ENCODE measurements at regions not wholly inside any gene's neighbourhood (a gene's known extent, or its start where the extent isn't known, plus 50 kb on each side); places are given as distances from the start of the nearest gene placed in this dataset.

DNA sequence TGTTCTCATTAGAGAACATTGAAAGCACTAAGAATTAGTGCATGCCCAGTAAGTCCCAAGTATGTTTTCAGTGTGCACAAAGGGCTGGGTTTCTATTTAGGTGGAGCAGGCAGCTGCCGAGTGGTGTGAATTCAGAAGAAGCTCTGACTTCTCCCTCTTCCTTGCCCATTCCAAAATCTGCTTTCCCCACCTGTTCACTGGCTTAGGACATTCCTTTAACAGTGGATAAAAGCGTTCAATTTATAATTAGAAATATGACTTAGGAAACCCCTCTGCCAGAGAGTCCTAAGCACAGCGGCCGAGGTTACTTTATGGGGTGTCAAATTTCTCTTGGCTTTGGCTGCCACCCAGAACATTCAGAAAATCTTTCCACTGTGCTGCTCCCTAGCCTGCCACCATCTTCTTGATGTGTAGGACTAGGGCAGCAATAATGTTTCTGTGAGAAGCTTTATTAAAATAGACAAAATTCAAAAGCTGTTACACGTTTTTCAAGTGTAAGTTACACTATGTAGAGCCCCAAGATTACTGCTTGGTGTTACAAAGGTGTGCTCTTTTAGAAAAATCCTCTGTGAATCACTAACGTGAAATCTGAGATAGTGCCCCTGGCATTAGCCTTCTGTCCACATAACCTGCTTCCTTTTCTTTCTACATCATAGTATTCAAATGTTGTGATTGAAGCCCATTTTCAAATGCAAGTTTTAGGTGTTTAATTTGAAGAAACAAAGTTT lies 191.6 kb upstream of the ANKRD50 start:
- Mint-ChIP-seq H3K9me3 (no peaks in the 10 kb centered on the region), H3K36me3 (ENCODE audit: low read depth) (no peaks in the 10 kb centered on the region), H3K27ac (ENCODE audit: unreplicated experiment) (no peak overlapping the region), H3K4me1 (peaks cover 27% of the 10 kb centered on the region), H3K27me3 (ENCODE audit: low read depth) (no peaks in the 10 kb centered on the region), H3K4me3 (no peak overlapping the region)
- DNase-seq (ENCODE audit: low read depth, low spot score): no peak
- TF ChIP-seq, protein P1, sequence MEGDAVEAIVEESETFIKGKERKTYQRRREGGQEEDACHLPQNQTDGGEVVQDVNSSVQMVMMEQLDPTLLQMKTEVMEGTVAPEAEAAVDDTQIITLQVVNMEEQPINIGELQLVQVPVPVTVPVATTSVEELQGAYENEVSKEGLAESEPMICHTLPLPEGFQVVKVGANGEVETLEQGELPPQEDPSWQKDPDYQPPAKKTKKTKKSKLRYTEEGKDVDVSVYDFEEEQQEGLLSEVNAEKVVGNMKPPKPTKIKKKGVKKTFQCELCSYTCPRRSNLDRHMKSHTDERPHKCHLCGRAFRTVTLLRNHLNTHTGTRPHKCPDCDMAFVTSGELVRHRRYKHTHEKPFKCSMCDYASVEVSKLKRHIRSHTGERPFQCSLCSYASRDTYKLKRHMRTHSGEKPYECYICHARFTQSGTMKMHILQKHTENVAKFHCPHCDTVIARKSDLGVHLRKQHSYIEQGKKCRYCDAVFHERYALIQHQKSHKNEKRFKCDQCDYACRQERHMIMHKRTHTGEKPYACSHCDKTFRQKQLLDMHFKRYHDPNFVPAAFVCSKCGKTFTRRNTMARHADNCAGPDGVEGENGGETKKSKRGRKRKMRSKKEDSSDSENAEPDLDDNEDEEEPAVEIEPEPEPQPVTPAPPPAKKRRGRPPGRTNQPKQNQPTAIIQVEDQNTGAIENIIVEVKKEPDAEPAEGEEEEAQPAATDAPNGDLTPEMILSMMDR (conservative IDR thresholded peaks at IDR 0.05): no peak

DNA sequence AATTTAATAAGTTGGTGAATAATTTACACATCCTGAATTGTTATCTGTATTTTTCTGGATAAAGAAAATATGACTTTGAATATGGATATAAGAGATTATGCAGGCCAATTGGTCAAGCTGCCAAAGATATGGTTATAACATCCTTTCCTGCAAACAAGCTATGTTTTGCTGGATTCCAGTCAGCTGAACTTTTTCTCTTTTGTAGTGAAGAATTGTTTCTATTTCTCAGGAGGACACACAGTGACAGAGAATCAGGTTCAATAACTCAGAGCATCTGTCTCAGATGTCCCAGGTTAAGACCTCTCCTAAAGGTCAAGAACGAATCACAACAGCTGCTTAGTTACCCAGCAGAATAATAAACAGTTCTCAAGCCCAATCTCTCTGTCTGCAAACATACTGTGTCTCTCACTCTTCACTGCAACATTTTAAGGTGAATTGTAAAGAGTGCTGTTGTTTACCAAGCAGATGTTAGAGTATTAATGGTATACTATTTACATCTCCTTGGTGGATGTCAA lies 189.5 kb upstream of the ANKRD50 start:
- TF ChIP-seq, protein P1 (conservative IDR thresholded peaks at IDR 0.05): no peak
- no peak for DNase-seq (ENCODE audit: low read depth, low spot score)
- no peaks in the 10 kb centered on the region for H3K27me3 Mint-ChIP-seq (ENCODE audit: low read depth)
- peaks cover 2% of the 10 kb centered on the region for H3K36me3 Mint-ChIP-seq (ENCODE audit: low read depth)
- H3K27ac Mint-ChIP-seq (ENCODE audit: unreplicated experiment): no peak overlapping the region
- H3K9me3 Mint-ChIP-seq: no peaks in the 10 kb centered on the region
- H3K4me1 Mint-ChIP-seq: peaks cover 27% of the 10 kb centered on the region
- H3K4me3 Mint-ChIP-seq: no peak overlapping the region

DNA sequence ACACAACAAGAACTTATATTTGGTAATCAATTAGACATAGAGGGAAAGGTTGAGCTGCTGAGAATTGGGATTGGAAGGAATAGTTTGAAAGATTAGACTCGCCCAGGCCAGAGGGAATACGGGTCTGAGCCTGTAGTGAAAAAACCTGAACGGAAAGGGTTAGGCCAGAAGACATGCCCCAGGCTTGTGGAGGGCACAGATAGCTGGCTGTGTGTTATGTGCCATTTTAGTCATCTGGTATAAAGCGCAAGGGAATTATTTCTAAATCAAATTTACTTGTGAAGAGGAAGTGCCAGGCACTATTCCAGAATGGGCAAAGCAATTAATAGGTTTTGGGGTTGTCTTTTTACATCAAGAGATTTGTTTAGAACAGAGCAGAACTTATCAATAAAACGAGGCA lies 187.5 kb upstream of the ANKRD50 start:
- no peak for DNase-seq (ENCODE audit: low read depth, low spot score)
- peaks cover 27% of the 10 kb centered on the region for H3K4me1 Mint-ChIP-seq
- H3K27me3 Mint-ChIP-seq (ENCODE audit: low read depth): no peaks in the 10 kb centered on the region
- peaks cover 3% of the 10 kb centered on the region for H3K9me3 Mint-ChIP-seq
- H3K27ac Mint-ChIP-seq (ENCODE audit: unreplicated experiment): no peak overlapping the region
- TF ChIP-seq, protein P1 (conservative IDR thresholded peaks at IDR 0.05): no peak
- H3K36me3 Mint-ChIP-seq (ENCODE audit: low read depth): peaks cover 3% of the 10 kb centered on the region
- H3K4me3 Mint-ChIP-seq: no peak overlapping the region

DNA sequence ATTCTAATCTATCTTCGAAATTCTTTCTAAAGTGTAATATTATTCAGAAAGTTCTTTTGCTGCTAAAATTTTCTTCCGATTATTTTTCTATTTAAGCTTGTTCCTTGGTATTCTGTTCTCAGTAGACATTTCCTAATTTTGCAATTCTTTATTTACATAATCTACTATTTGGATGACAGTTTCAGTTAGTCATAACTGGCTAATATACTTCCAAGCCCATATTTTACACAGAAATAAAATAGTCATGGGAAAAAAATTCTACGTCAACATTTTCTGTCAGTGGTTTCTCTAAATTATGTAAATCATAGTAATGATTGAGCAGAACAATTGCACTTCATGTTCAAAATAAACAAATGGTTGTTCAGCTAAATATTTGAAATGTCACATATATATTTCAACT lies 178.0 kb upstream of the ANKRD50 start:
- H3K36me3 Mint-ChIP-seq (ENCODE audit: low read depth): no peaks in the 10 kb centered on the region
- no peaks in the 10 kb centered on the region for H3K4me1 Mint-ChIP-seq
- peaks cover under 1% of the 10 kb centered on the region for H3K9me3 Mint-ChIP-seq
- H3K4me3 Mint-ChIP-seq: no peak overlapping the region
- TF ChIP-seq, protein P1 (conservative IDR thresholded peaks at IDR 0.05): no peak
- DNase-seq (ENCODE audit: low read depth, low spot score): no peak
- H3K27me3 Mint-ChIP-seq (ENCODE audit: low read depth): no peaks in the 10 kb centered on the region
- no peak overlapping the region for H3K27ac Mint-ChIP-seq (ENCODE audit: unreplicated experiment)

DNA sequence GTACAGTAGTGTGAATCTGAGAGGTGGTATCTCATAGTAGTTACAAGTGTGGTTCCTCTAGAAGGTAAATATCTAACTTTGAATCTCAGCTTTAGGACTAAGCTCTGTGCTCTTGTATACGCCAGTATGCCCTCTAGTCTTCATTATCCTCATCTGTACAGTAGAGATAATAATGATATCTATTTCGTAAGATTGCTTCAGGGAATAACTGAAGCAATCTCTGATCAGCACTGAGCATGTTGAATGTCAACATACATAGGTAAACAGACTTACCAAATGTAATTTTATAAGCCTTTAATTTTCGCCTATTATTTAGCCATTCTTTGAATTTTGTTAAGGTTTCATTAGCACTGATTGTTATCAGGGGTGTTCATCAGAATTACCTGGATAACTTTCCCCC lies 175.2 kb upstream of the ANKRD50 start:
- H3K4me3 Mint-ChIP-seq: no peak overlapping the region
- no peaks in the 10 kb centered on the region for H3K27me3 Mint-ChIP-seq (ENCODE audit: low read depth)
- H3K4me1 Mint-ChIP-seq: peaks cover 7% of the 10 kb centered on the region
- H3K36me3 Mint-ChIP-seq (ENCODE audit: low read depth): no peaks in the 10 kb centered on the region
- H3K9me3 Mint-ChIP-seq: no peaks in the 10 kb centered on the region
- no peak overlapping the region for H3K27ac Mint-ChIP-seq (ENCODE audit: unreplicated experiment)
- TF ChIP-seq, protein P1 (conservative IDR thresholded peaks at IDR 0.05): no peak
- DNase-seq (ENCODE audit: low read depth, low spot score): no peak

Data from neural crest cell (in vitro differentiated cells).